ENCODE measurements at regions not wholly inside any gene's neighbourhood (a gene's known extent, or its start where the extent isn't known, plus 50 kb on each side); places are given as distances from the start of the nearest gene placed in this dataset.
"Not testable (repeated sequence)": the region's sequence is repeated elsewhere in the genome, so short reads cannot be mapped to it uniquely, and the experiment has no call there.

DNA sequence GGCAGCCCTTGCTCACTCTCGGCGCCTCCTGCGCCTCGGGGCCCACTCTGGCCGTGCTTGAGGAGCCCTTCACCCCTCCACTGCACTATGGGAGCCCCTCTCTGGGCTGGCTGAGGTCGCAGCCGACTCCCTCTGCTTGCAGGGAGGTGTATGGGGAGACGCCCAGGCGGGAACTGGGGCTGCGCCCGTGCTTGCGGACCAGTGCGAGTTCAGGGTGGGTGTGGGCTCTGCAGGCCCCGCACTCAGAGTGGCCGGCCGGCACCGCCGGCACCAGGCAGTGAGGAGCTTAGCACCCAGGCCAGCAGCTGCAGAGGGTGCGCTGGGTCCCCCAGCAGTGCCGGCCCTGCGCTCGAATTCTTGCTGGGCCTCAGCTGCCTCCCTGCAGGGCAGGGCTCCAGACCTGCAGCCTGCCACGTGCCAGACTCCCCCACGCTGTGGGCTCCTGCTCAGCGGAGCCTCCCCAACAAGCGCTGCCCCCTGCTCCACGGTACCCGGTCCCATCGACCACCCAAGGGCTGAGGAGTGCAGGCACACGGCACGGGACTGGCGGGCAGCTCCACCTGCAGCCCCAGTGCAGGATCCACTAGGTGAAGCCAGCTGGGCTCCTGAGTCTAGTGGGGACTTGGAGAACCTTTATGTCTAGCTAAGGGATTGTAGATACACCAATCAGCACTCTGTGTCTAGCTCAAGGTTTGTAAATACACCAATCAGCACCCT, 54.0 kb upstream of the WWC2 start:
- CTCF ChIA-PET, result interaction anchor here (0.6 kb wide), 1 partner anchor 7 kb away, joined by 3 read pairs; no protein-coding TSS in a partner anchor
- H3K4me3 ChIP-seq; FAIRE-seq; DNase-seq (ENCODE audit: low read depth in 1 of 2, low spot score in 1 of 2); H3K27ac ChIP-seq; POLR2A ChIA-PET; H3K4me1 ChIP-seq; H3K4me2 ChIP-seq; H3K9me3 ChIP-seq; ATAC-seq: not testable (repeated sequence)
- WGBS (ENCODE audit: missing lambda C conversion rate), result 66% methylated on average over 12 of the region's 32 CpGs

DNA sequence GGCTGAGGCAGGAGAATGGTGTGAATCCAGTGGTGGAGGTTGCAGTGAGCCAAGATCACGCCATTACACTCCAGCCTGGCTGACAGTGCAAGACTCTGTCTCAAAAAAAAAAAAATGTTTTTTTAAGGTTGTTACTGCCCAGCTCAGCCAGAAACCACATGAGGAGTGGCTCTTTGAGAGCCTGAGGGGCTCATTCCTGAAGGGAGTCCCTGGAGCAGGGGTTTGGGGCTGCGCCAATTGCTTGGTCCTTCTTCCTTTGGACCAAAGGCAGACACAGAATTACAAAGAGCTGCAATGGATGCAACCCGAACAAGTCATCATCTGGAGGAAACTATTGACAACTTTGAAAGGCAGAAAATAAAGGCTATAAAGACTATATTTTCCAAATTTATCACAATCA, 60.6 kb upstream of the WWC2 start:
- H3K27ac ChIP-seq, result no peak overlapping the region
- H3K4me3 ChIP-seq, result no peak overlapping the region
- no peak for TF ChIP-seq RCOR1 (IDR thresholded peaks at IDR 0.05; ENCODE audit: low read depth, low read length)
- TF ChIP-seq NPAS2 (CRISPR knock-in tag; IDR thresholded peaks at IDR 0.05; ENCODE audit: borderline replicate concordance), result no peak
- TF ChIP-seq TFCP2L1 (CRISPR knock-in tag; IDR thresholded peaks at IDR 0.05), result no peak
- TF ChIP-seq MAZ (IDR thresholded peaks at IDR 0.05; ENCODE audit: borderline replicate concordance, low read depth, low read length), result no peak
- TF ChIP-seq, protein P1, sequence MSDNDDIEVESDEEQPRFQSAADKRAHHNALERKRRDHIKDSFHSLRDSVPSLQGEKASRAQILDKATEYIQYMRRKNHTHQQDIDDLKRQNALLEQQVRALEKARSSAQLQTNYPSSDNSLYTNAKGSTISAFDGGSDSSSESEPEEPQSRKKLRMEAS (IDR thresholded peaks at IDR 0.05), result no peak
- no peak for TF ChIP-seq RARB (CRISPR knock-in tag; IDR thresholded peaks at IDR 0.05)
- no peak for TF ChIP-seq CBX2 (IDR thresholded peaks at IDR 0.05; ENCODE audit: borderline replicate concordance, low read depth)
- TF ChIP-seq KDM1A (IDR thresholded peaks at IDR 0.05; ENCODE audit: low read depth), result no peak
- no peak for TF ChIP-seq FOXS1 (CRISPR knock-in tag; IDR thresholded peaks at IDR 0.05)
- TF ChIP-seq ZC3H11A (IDR thresholded peaks at IDR 0.05), result no peak
- ATAC-seq (no peak), FAIRE-seq (no peak), DNase-seq (ENCODE audit: low read depth in 1 of 2, low spot score in 1 of 2) (no peak)
- H3K4me2 ChIP-seq, result no peak overlapping the region
- no peaks in the 10 kb centered on the region for H3K9me3 ChIP-seq
- ChIA-PET POLR2A (no interaction called here), CTCF (interaction anchor here (0.6 kb wide), 1 partner anchor 14 kb away, joined by 3 read pairs; no protein-coding TSS in a partner anchor)
- 64% methylated on average over 3 of the region's 3 CpGs for WGBS (ENCODE audit: missing lambda C conversion rate)
- no peaks in the 10 kb centered on the region for H3K4me1 ChIP-seq

DNA sequence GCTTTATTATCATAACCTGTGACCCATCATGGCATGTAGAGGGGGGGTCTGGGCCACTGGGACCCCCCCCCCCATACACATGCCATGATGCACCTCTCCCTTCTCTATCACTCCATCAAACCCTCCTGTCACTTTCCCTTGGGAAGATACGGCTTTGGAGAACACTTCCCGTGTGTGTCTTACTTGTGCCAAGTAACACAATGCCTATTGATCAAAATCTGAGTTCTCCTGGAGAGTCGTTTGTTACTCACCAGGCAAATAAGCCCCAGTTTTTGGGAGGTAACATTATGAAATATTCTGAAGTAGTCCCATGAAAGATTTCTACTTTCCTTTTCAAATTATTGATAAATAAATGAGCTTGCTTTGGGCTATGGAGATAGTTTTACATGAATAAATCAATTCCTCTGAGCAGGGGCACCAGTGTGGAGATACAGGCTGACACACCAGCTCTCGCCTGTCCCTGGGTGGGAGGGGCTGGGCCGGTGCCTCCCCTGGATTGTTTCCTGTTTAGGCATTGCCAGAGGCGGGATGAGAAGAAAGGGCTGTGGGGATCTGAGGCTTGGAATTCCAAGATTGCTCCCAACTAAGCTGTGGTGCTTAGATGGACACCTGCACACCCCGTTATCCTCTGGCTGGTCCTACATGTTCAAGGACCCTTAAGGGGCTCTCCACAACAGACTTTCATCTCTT, 63.2 kb upstream of the WWC2 start:
- FAIRE-seq, result no peak
- ChIA-PET CTCF (interaction anchor here (1.2 to 1.3 kb wide), 2 partner anchors 27 to 98 kb away, joined by 3 to 4 read pairs; no protein-coding TSS in a partner anchor), POLR2A (no interaction called here)
- Histone ChIP-seq H3K27ac (no peak overlapping the region), H3K4me3 (no peak overlapping the region), H3K9me3 (no peaks in the 10 kb centered on the region), H3K4me1 (no peaks in the 10 kb centered on the region), H3K4me2 (no peak overlapping the region)
- no peak for ATAC-seq
- WGBS (ENCODE audit: missing lambda C conversion rate), result 21% methylated on average over 6 of the region's 7 CpGs
- DNase-seq (ENCODE audit: low read depth in 1 of 2, low spot score in 1 of 2), result no peak
- no peak for TF ChIP-seq HOXB5 (CRISPR knock-in tag; IDR thresholded peaks at IDR 0.05)
- no peak for TF ChIP-seq POLR2A (IDR thresholded peaks at IDR 0.05; ENCODE audit: low read length)
- TF ChIP-seq RCOR1 (IDR thresholded peaks at IDR 0.05; ENCODE audit: low read depth, low read length), result no peak
- no peak for TF ChIP-seq NR3C1 (IDR thresholded peaks at IDR 0.05)
- no peak for TF ChIP-seq EP300 (IDR thresholded peaks at IDR 0.05)

DNA sequence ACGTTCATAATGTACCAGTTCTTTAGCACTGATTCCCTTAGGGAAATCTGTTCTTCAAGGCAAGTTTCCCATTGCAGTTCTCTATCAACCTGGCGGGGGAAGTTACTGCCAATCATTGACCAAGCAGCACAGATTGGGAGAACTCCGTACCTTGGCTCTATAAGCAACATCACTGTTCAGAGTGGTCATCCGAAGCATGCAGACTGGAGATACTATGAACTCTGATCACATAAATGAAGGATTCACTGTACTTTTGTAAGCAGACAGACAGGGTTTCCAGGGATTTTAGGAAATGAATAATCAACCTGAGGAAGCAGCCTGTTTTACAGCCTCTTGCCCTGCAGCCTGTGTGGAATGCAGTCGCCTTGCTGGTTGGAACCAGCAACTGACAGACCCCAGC, 63.8 kb upstream of the WWC2 start:
- Histone ChIP-seq H3K4me3 (no peak overlapping the region), H3K9me3 (no peaks in the 10 kb centered on the region), H3K27ac (no peak overlapping the region), H3K4me2 (no peak overlapping the region), H3K4me1 (no peaks in the 10 kb centered on the region)
- ChIA-PET POLR2A (no interaction called here), CTCF (interaction anchor here (1.2 to 1.3 kb wide), 2 partner anchors 28 to 97 kb away, joined by 3 to 4 read pairs; no protein-coding TSS in a partner anchor)
- WGBS (ENCODE audit: missing lambda C conversion rate), result 76% methylated on average over 5 of the region's 5 CpGs
- DNase-seq (ENCODE audit: low read depth in 1 of 2, low spot score in 1 of 2), result no peak
- ATAC-seq, result no peak
- FAIRE-seq, result no peak
- TF ChIP-seq TFCP2L1 (CRISPR knock-in tag; IDR thresholded peaks at IDR 0.05) (no peak), RAD21 (conservative IDR thresholded peaks at IDR 0.05 in 1 of 2, IDR thresholded peaks at IDR 0.05 in 1 of 2) (no peak), BHLHE40 (IDR thresholded peaks at IDR 0.05; ENCODE audit: low read depth, low read length) (no peak), POLR2A (IDR thresholded peaks at IDR 0.05; ENCODE audit: low read length) (no peak), MAZ (IDR thresholded peaks at IDR 0.05; ENCODE audit: borderline replicate concordance, low read depth, low read length) (no peak), ZSCAN20 (CRISPR knock-in tag; IDR thresholded peaks at IDR 0.05) (no peak), NFE2L2 (conservative IDR thresholded peaks at IDR 0.05; ENCODE audit: low read length) (no peak), SREBF2 (IDR thresholded peaks at IDR 0.05) (no peak), ZC3H11A (IDR thresholded peaks at IDR 0.05) (no peak), GATA3 (IDR thresholded peaks at IDR 0.05; ENCODE audit: borderline replicate concordance) (no peak), HOXB13 (CRISPR knock-in tag; IDR thresholded peaks at IDR 0.05; ENCODE audit: low read depth) (no peak), HEYL (CRISPR knock-in tag; IDR thresholded peaks at IDR 0.05) (no peak)
- TF ChIP-seq, protein P2, sequence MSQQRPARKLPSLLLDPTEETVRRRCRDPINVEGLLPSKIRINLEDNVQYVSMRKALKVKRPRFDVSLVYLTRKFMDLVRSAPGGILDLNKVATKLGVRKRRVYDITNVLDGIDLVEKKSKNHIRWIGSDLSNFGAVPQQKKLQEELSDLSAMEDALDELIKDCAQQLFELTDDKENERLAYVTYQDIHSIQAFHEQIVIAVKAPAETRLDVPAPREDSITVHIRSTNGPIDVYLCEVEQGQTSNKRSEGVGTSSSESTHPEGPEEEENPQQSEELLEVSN (IDR thresholded peaks at IDR 0.05; ENCODE audit: borderline replicate concordance, low read depth), result no peak
- TF ChIP-seq, protein P3, sequence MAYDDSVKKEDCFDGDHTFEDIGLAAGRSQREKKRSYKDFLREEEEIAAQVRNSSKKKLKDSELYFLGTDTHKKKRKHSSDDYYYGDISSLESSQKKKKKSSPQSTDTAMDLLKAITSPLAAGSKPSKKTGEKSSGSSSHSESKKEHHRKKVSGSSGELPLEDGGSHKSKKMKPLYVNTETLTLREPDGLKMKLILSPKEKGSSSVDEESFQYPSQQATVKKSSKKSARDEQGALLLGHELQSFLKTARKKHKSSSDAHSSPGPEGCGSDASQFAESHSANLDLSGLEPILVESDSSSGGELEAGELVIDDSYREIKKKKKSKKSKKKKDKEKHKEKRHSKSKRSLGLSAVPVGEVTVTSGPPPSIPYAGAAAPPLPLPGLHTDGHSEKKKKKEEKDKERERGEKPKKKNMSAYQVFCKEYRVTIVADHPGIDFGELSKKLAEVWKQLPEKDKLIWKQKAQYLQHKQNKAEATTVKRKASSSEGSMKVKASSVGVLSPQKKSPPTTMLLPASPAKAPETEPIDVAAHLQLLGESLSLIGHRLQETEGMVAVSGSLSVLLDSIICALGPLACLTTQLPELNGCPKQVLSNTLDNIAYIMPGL (CRISPR knock-in tag; IDR thresholded peaks at IDR 0.05; ENCODE audit: borderline replicate concordance), result no peak
- TF ChIP-seq, protein P4, sequence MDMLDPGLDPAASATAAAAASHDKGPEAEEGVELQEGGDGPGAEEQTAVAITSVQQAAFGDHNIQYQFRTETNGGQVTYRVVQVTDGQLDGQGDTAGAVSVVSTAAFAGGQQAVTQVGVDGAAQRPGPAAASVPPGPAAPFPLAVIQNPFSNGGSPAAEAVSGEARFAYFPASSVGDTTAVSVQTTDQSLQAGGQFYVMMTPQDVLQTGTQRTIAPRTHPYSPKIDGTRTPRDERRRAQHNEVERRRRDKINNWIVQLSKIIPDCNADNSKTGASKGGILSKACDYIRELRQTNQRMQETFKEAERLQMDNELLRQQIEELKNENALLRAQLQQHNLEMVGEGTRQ (IDR thresholded peaks at IDR 0.05), result no peak
- TF ChIP-seq, protein P5, sequence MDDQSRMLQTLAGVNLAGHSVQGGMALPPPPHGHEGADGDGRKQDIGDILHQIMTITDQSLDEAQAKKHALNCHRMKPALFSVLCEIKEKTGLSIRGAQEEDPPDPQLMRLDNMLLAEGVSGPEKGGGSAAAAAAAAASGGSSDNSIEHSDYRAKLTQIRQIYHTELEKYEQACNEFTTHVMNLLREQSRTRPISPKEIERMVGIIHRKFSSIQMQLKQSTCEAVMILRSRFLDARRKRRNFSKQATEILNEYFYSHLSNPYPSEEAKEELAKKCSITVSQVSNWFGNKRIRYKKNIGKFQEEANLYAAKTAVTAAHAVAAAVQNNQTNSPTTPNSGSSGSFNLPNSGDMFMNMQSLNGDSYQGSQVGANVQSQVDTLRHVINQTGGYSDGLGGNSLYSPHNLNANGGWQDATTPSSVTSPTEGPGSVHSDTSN (IDR thresholded peaks at IDR 0.05), result no peak

Measured in A549 (cell line).